Body of pancreas (tissue), 4 donors: ENCODE measurements at regions not wholly inside any gene's neighbourhood (a gene's known extent, or its start where the extent isn't known, plus 50 kb on each side); places are given as distances from the start of the nearest gene placed in this dataset.

Experiments
- CTCF ChIP-seq, 7 experiments: fragments of 450-650 bp in 4 of 7; fragments of 200-600 bp in 3 of 7; sonication (generic) in 3 of 7; IDR thresholded peaks; one replicate each; pipeline ENCODE4 v1.5.1; 2016 to 2019; ENCODE audit warnings: antibody characterized with exemption in 7 of 7
- POLR2A ChIP-seq, 3 donors: fragments of 450-650 bp; IDR thresholded peaks; one replicate each; pipeline ENCODE4 v1.6.1; 2016; ENCODE audit warnings: antibody characterized with exemption in 3 of 3, mild to moderate bottlenecking in 2 of 3

- TF ChIP-seq CTCF (IDR thresholded peaks at IDR 0.05) (no peak), POLR2A (IDR thresholded peaks at IDR 0.05) (no peak)
Measured at GRCh38 chr18:10296491-10296890, 157.9 kb upstream of the APCDD1 start.
